AG04450 (cell line): ENCODE measurements at regions not wholly inside any gene's neighbourhood (a gene's known extent, or its start where the extent isn't known, plus 50 kb on each side); places are given as distances from the start of the nearest gene placed in this dataset.

Source experiments
- CTCF ChIA-PET: fragments of 300-600, 350-600 bp; formaldehyde crosslinking; extraction: SDS; loops from one replicate; lab custom pipeline; 2022; ENCODE audit warnings: antibody characterized with exemption, inconsistent platforms; lab: Charles Lee
- POLR2A ChIA-PET: fragments of 350-600 bp; formaldehyde crosslinking; extraction: SDS; loops from one replicate; lab custom pipeline; 2021; ENCODE audit warnings: antibody characterized with exemption, inconsistent platforms; lab: Yijun Ruan, JAX
- DNase-seq: peaks from one replicate; pipeline ENCODE4 v3.0.0-alpha.2; 2011; ENCODE audit warnings: low read depth, low spot score
- H3K27ac ChIP-seq: one replicate; pipeline ENCODE4 v1.5.1; 2012; ENCODE audit warnings: low read depth, low read length, control low read depth
- H3K27me3 ChIP-seq: one replicate; pipeline ENCODE4 v1.6.0; 2012; ENCODE audit warnings: low read length; ENCODE audit not compliant: control insufficient read depth, insufficient read depth
- H3K4me3 ChIP-seq: 2 replicates; pipeline ENCODE4 v1.5.1; 2011; ENCODE audit warnings: mild to moderate bottlenecking, low read depth, low read length, control low read depth
- H3K9me3 ChIP-seq: 2 replicates; pipeline ENCODE4 v1.5.1; 2012; ENCODE audit warnings: low read length; ENCODE audit not compliant: control insufficient read depth, insufficient read depth
- CTCF ChIP-seq: IDR thresholded peaks from 2 replicates; pipeline ENCODE4 v1.5.1; 2011; ENCODE audit warnings: low read depth, low read length, control low read depth, inconsistent platforms

GRCh38 chr3:193974671-193975535 is 161.0 kb upstream of the HES1 start:
- no peak overlapping the region for H3K4me3 ChIP-seq
- no peak overlapping the region for H3K27ac ChIP-seq
- H3K27me3 ChIP-seq = peaks cover 71% of the 10 kb centered on the region
- no peak for DNase-seq
- TF ChIP-seq CTCF = no peak
- ChIA-PET CTCF (no interaction called here), POLR2A (no interaction called here)
- no peaks in the 10 kb centered on the region for H3K9me3 ChIP-seq

GRCh38 chr3:193977622-193978021 is 158.3 kb upstream of the HES1 start:
- CTCF ChIA-PET = no interaction called here
- peaks cover 69% of the 10 kb centered on the region for H3K27me3 ChIP-seq
- DNase-seq = no peak
- POLR2A ChIA-PET = no interaction called here
- no peak overlapping the region for H3K27ac ChIP-seq
- no peak for TF ChIP-seq CTCF
- no peaks in the 10 kb centered on the region for H3K9me3 ChIP-seq
- no peak overlapping the region for H3K4me3 ChIP-seq

GRCh38 chr3:193978030-193978429 is 157.9 kb upstream of the HES1 start:
- no peak for TF ChIP-seq CTCF
- ChIA-PET CTCF (no interaction called here), POLR2A (no interaction called here)
- no peak for DNase-seq
- H3K27ac ChIP-seq = no peak overlapping the region
- H3K27me3 ChIP-seq = peaks cover 66% of the 10 kb centered on the region
- no peaks in the 10 kb centered on the region for H3K9me3 ChIP-seq
- H3K4me3 ChIP-seq = no peak overlapping the region

GRCh38 chr3:193978486-193978885 is 157.5 kb upstream of the HES1 start:
- DNase-seq = no peak
- Histone ChIP-seq H3K27me3 (peaks cover 65% of the 10 kb centered on the region), H3K4me3 (no peak overlapping the region), H3K9me3 (no peaks in the 10 kb centered on the region), H3K27ac (no peak overlapping the region)
- ChIA-PET POLR2A (no interaction called here), CTCF (no interaction called here)
- no peak for TF ChIP-seq CTCF

- Histone ChIP-seq H3K4me3 (no peak overlapping the region), H3K27ac (no peak overlapping the region), H3K9me3 (no peaks in the 10 kb centered on the region), H3K27me3 (peaks cover 55% of the 10 kb centered on the region)
- DNase-seq = no peak
- ChIA-PET CTCF (interaction anchor here (1.3 kb wide), 1 partner anchor 336 kb away, joined by 3 read pairs; no protein-coding TSS in a partner anchor), POLR2A (no interaction called here)
- TF ChIP-seq CTCF = no peak
These were observed 155.6 kb upstream of the HES1 start for GRCh38 chr3:193980326-193980725.
